GM04504 (cell line): ENCODE measurements at regions not wholly inside any gene's neighbourhood (a gene's known extent, or its start where the extent isn't known, plus 50 kb on each side); places are given as distances from the start of the nearest gene placed in this dataset.
"Not testable (repeated sequence)": the region's sequence is repeated elsewhere in the genome, so short reads cannot be mapped to it uniquely, and the experiment has no call there.

ENCODE experiments used
- DNase-seq: peaks from one replicate; pipeline ENCODE4 v3.0.0-alpha.2; 2012; ENCODE audit warnings: low read depth

GRCh38 chr13:69092615-69093322 lies 1014.9 kb upstream of the ATXN8OS start:
- DNase-seq: no peak

DNA sequence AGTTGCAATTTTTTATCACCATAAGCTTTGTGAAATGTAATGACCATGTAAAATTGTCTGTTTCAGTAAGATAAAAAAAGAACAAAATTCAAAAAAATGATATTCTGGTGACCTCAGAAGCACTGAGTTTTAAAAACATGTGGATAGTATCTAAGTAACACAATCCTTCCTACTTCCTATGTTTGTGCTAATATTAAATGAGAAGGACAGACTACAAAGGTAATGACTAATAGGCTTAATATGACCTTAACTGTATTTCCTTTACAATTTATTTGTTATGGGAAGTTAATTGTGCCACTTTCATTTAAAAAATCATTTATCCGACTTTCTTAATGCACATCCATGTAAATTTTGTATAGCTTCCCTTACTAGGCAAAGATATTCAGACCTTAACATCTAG lies 1030.4 kb upstream of the ATXN8OS start:
- no peak for DNase-seq

- DNase-seq: no peak
Observed at GRCh38 chr13:69069554-69070133, 1038.0 kb upstream of the ATXN8OS start.

GRCh38 chr13:69050696-69051095 lies 1056.9 kb upstream of the ATXN8OS start:
- DNase-seq: no peak

DNA sequence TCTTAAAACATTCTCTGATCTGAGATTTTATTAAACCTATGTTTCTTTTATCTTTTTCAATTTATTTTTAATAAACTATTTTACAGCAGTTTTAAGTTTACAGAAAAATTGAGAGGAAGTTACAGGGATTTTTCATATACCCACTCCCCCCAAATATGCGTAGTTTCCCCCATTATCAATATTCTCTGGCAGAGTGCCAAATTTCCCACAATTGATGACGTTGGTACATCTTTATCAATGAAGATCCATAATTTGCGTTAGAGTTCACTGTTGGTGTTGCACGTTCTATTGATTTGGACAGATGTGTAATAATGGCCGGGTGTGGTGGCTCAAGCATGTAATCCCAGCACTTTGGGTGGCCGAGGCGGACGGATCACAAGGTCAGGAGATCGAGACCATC lies 1063.0 kb upstream of the ATXN8OS start:
- DNase-seq: no peak

DNA sequence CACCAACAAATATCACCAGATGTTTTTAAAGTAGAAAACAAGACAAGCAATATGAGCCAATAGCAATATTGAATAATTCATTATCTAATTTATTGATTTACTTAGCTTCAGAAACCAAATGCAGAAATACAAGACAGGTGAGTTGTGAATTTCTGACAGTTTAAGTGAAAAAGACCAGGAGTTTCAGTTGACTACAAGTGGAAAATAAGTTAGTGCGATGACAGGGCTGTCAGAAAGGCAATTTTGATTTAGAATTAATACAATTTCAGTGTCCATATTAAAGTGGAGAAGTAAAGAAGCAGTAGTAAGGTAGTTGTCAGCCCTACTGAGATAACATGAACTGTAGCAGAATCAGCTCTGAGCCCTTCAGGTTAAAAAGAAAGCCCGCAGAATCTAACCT lies 1066.7 kb upstream of the ATXN8OS start:
- DNase-seq: no peak

GRCh38 chr13:69035771-69036170 lies 1071.9 kb upstream of the ATXN8OS start:
- DNase-seq: no peak

DNA sequence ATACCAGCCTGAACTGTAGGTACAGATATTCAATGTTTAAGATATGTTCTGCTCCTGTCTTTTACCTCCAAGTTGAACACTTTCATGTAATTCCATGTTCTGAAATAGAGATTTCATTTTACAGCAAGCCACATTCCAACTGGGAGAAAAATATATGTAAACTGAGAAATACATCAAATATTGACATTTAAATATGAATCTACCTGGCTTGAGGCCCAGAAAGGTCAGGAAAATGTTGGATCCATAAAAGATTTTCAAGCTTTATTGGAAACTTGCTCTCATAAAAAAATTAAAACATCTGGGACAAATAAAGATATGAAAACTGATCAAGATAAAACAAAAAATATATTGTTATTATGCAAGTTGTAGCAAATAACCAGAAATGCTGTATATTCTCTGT lies 1078.7 kb upstream of the ATXN8OS start:
- no peak for DNase-seq

DNA sequence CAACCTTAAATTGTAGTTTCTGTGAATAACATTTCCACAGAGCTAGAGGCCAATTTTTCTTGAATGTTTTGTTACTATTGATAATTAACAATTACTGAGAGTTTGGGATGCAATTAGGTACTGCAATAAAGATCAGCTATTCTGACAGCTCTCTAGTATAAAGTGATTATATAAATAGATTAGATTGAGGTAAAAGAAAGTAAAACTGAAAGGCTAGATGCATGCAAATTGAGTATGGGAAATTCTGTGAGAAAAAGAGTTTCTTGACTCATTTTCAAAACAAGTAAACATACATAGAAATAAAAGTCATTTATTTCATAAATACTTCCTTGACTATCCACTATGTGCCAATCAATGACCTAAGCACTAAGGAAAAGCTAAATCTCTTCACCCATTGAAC lies 1087.5 kb upstream of the ATXN8OS start:
- DNase-seq: no peak

GRCh38 chr13:69018173-69018572 lies 1089.5 kb upstream of the ATXN8OS start:
- not testable (repeated sequence) for DNase-seq

GRCh38 chr13:69010789-69011188 lies 1096.8 kb upstream of the ATXN8OS start:
- no peak for DNase-seq

GRCh38 chr13:69008499-69008898 lies 1099.1 kb upstream of the ATXN8OS start:
- no peak for DNase-seq

GRCh38 chr13:68998056-68998455 lies 1109.6 kb upstream of the ATXN8OS start:
- no peak for DNase-seq

DNA sequence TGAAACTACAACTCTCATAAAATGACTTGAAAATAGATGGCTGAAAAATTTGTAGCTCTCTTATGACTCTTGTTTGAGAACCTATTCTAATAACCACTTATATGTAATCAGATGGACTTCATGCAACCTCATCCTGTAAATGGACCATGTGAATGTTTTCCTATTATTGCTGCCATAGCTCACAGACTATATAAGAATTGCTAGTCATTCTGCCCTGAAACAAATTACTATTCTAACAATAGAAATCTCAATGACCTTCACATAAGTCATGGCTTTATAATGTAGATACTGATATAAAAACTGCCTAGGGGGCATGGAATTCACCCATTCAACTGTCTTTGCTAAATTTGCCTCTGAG lies 1111.0 kb upstream of the ATXN8OS start:
- DNase-seq: no peak

- DNase-seq: no peak
Observed at GRCh38 chr13:68995972-68996667, 1111.5 kb upstream of the ATXN8OS start.

GRCh38 chr13:68993154-68993553 lies 1114.5 kb upstream of the ATXN8OS start:
- DNase-seq: no peak

GRCh38 chr13:68988176-68988575 lies 1119.5 kb upstream of the ATXN8OS start:
- DNase-seq: no peak

DNA sequence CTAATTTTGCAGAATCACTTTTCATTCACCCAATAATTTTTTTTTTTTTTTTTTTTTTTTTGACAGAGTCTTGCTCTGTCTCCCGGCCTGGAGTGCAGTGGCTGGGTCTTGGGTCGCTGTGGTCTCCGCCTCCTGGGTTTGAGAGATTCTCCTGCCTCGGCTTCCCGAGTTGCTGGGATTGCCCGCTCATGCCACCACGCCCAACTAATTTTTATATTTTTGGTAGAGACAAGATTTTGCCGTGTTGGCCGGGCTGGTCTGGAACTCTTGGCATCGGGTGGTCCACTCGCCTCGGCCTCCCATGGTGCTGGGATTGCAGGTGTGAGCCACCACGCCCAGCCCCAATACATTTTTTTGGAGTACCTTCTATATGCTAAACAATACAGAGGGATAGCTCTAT lies 1120.0 kb upstream of the ATXN8OS start:
- DNase-seq: no peak

DNA sequence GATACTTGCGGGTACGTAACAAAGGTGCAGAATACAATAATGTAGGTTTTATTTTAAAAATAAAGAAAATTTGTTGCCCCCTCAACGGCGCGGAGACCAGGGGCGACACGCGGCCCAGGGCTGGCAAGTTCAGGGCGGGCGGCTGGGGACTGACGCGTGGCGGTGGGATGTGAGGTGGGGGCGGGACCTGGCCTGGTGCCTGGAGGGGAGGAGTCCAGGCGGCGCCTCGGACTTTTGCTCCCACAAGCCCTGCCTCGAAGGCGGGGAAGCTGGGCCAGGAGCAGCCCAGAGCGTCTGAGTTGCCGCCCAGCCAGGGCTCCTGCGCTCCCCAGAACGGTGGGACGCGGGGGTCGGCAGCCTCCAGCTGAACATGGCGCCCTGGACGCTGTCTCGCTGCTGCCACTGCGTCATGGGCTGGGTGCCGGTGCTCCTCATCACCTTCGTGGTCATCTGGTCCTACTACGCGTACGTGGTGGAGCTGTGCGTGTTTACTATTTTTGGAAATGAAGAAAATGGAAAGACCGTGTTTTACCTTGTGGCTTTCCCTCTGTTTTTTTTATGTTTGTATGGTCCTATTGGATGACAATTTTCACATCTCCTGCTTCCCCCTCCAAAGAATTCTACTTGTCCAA lies 1122.8 kb upstream of the ATXN8OS start:
- DNase-seq: no peak

GRCh38 chr13:68982961-68983619 lies 1124.5 kb upstream of the ATXN8OS start:
- no peak for DNase-seq

DNA sequence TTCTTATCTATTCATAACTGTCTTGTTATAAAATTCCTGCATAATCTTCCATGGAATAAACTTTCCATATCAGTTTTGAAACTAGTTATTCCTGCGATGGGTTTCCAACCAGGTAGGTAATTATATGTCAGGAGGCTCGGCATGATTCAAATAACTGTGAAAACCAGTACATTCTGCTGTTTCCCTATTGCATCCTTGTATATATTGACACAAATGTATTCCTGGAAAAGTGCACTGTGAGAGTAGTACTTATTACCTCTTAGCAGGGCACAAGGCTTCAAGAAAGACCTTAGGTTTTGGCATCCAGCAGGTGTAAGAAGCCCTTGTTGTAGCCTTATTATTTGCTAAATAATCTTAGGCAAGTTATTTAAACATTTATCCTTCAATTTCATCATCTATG lies 1131.3 kb upstream of the ATXN8OS start:
- DNase-seq: no peak

GRCh38 chr13:68970532-68970931 lies 1137.1 kb upstream of the ATXN8OS start:
- DNase-seq: no peak

DNA sequence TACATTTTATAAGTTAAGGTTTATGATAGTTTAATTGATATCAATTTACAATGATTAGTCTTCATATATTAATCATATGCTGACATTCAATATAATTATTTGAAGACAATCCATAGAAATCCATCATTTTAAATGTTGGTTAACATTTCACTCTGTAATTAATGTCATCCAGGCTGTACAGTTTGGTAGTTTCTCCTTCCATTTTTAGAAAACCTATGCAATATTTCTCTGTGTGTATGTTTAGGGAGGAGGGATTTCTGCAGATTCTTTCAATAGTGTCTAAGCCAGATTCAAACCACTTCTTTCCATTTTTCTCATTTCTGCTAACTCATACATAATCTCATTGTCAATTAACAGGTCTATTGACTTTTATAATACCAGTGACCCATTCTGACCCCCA lies 1159.0 kb upstream of the ATXN8OS start:
- no peak for DNase-seq
